CD4-positive, alpha-beta T cell treated with Interleukin-6 at 100 ng/mL for 8 hours (primary cell): ENCODE measurements at regions not wholly inside any gene's neighbourhood (a gene's known extent, or its start where the extent isn't known, plus 50 kb on each side); places are given as distances from the start of the nearest gene placed in this dataset.

Experiments
- DNase-seq: peaks from one replicate; pipeline ENCODE4 v3.0.0-alpha.2; 2020; ENCODE audit warnings: mixed read lengths, low spot score

- DNase-seq, result no peak
These were observed 57.0 kb upstream of the PLAC8 start for GRCh38 chr4:83171436-83172039.

- no peak for DNase-seq
These were observed 56.4 kb upstream of the PLAC8 start for GRCh38 chr4:83170952-83171399.
